Thyroid gland (tissue), 4 donors: ENCODE measurements at regions not wholly inside any gene's neighbourhood (a gene's known extent, or its start where the extent isn't known, plus 50 kb on each side); places are given as distances from the start of the nearest gene placed in this dataset.

Source experiments
- CTCF ChIP-seq, 6 experiments: fragments of 200-600 bp in 3 of 6; fragments of 450-650 bp in 3 of 6; sonication (generic) in 3 of 6; IDR thresholded peaks; one replicate each; pipeline ENCODE4 v1.5.1; 2016 to 2019; ENCODE audit warnings: antibody characterized with exemption in 6 of 6, mild to moderate bottlenecking in 2 of 6, inconsistent platforms in 1 of 6, moderate library complexity in 1 of 6
- POLR2A ChIP-seq, 2 donors: fragments of 450-650 bp; IDR thresholded peaks; one replicate each; pipeline ENCODE4 v1.6.1; 2017; ENCODE audit warnings: antibody characterized with exemption in 2 of 2, mild to moderate bottlenecking in 2 of 2, moderate library complexity in 1 of 2

- TF ChIP-seq CTCF (IDR thresholded peaks at IDR 0.05), result no peak
- TF ChIP-seq POLR2A (IDR thresholded peaks at IDR 0.05), result no peak
Measured at GRCh38 chr10:43753397-43754061, 104.8 kb upstream of the ZNF32 start.
